ENCODE measurements at regions not wholly inside any gene's neighbourhood (a gene's known extent, or its start where the extent isn't known, plus 50 kb on each side); places are given as distances from the start of the nearest gene placed in this dataset.

DNA sequence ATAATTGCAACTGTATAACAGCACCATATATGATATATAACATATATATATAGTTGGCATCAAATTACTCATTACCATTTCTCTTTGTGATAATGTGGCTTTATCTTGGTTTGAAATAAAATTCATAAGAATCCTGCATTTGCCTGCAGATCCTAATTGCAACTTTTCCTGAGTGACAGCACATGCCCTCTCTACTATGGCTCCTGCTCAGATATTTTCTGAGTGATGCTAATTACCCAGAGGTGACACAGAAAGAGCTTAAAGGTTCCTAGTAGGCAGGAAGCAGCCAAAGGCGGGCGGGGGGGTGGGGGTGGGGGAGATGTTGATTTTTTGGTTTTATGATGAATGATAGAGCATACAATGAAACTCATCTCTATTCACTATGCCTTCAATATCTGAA lies 370.6 kb downstream of the MFSD1 start:
- DNase-seq: no peak

DNA sequence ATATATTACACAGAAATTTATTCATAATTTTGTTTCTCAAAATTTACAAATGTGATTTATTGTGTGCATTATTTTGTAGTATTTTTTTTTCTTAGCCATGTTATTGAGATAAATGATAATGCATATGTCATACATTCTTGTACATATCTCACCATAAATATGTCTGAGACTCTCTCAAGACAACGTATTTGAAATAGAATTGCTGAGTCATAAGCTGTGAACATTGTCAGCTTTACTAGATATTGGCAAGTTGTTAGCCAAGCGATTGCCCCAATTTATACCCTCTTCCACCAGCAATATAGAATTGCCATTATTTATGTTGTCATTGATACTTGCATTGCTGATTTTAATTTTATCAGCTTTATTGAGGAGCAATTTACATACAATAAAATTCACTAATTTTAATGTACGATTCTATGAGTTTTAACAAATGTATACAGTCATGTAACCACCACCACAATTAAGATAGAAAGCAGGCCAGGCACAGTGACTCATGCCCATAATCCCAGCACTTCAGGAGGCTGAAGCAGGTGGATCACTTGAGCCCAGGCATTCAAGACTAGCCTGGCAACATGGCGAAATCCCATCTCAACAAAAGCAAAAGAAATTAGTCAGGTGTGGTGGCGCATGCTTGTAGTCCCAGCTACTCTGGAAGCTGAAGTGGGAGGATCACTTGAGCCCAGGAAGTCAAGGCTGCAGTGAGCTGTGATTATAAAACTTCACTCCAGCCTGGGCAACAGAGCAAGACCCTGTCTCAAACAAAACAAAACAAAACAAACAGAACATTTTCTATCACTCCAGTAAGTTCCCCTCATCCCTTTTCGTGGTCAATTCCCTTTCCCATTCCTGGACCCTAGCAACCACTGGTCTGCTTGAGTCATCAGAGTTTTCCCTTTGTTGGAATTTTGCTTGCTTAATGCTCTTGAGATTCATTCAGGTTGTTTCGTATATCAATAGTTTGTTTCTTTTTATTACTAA lies 373.1 kb downstream of the MFSD1 start:
- DNase-seq: no peak

GRCh38 chr3:159178209-159178897 lies 376.5 kb downstream of the MFSD1 start:
- DNase-seq: no peak

GRCh38 chr3:159182961-159183360 lies 381.1 kb downstream of the MFSD1 start:
- no peak for DNase-seq

DNA sequence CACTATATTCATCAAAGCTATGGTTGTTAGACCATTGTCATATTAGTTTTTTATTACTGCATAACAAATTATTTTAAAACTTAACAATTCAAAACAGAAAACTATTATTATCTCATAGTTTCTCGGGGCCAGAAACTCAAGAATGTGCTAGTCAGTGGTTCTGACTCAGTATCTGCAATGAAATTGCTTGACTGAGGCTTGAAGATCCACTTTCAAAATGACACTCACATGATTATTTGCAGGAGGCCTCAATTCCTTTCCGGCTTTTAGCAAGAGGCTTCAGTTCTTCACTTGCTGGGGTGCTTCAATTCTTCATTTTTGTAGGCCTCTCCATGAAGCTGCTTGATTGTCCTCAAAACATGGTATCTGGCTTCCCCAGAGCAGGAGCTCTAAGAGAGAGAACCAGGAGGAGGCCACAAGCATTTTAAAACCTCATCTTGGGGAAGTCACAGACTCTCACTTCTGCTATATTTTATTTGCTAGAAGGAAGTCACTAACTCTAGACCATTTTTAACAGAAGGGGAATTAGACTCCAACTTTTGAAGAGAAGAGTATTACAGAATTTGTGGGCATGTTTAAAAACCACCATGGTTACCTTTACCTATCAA lies 383.7 kb downstream of the MFSD1 start:
- no peak for DNase-seq

- DNase-seq: no peak
Observed at GRCh38 chr3:159186581-159186980, 384.7 kb downstream of the MFSD1 start.

GRCh38 chr3:159187232-159187631 lies 385.4 kb downstream of the MFSD1 start:
- DNase-seq: peak; percentile 2

GRCh38 chr3:159187706-159188105 lies 385.9 kb downstream of the MFSD1 start:
- DNase-seq: no peak

- DNase-seq: no peak
Observed at GRCh38 chr3:159189994-159190669, 388.3 kb downstream of the MFSD1 start.

- DNase-seq: no peak
Observed at GRCh38 chr3:159191447-159191846, 389.6 kb downstream of the MFSD1 start.

DNA sequence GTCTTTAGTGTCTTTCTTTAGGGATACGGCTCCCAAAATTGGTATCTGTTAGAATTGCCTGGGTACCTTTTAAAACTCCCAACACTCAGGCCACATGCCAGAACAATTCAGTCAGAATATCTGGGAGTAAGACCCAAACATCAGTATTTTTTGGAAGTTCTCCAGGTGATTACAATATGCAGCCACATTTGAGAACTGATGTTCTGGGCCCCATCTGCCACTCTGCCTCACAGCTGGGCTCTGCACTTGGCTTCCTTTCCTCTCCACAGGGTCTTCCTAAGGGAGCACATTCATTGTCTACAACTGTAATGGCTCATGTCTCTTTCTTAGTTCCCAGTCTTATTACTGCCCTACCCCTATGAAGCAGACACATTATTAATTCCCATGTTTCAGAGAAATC lies 394.5 kb downstream of the MFSD1 start:
- DNase-seq: no peak

DNA sequence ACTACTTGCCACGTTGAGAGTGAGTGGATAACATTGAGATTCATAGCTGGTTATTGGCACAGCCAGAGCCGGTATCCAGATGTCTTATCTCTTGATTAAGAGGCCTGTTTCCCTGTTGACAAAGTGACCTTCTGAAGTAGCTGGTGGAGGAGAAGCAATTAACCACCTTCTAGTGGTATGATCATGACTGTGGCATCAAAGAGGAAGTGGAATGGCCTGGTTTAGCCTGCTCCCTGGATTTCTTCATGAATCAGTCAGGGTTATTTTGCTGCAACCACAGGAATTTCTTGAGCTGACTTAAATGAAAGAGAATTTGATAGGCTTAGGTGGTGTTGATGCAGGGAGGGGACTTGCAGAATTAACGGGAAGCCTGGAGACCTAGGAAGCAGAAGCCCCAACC lies 398.3 kb downstream of the MFSD1 start:
- no peak for DNase-seq

DNA sequence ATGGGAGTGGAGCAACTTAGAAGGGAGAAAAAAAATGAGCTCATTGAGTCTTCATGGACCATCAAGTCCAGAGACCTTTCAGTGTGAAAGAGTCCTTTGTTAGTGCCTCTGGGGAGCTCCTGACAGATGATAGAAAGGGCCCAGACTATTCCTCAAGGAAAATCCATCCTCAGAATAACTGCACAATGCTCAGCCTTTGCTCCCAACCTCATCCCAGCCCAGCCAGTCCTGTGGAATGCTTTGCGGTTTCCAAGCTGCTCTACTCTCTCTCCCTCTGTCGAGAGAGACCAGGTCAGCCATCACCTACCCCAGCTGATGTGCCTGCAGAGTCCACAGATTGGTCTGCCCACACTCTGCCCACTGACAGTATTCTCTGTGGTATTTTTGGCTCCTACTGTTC lies 406.2 kb downstream of the MFSD1 start:
- DNase-seq: no peak

DNA sequence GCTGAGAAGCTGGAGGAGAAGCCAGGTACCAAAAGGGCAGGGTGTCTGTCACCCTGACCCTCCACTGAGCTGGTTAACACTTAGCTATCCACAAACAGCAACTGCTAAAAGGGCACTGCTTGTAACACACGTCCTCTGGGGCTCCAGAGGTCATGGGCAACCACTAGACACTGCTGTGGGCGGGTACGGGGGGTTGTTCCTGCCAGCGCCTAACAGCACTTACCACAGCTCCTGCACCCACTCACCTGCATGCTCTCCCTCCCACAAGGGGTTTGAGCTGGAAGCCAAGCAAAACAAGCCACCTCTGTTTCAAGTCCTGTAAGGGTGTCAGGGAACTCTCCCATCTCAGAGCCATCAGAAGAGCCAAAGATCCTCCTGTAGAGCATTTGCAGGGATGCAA lies 407.6 kb downstream of the MFSD1 start:
- no peak for DNase-seq

GRCh38 chr3:159210336-159210735 lies 408.5 kb downstream of the MFSD1 start:
- no peak for DNase-seq

GRCh38 chr3:159216311-159216710 lies 414.5 kb downstream of the MFSD1 start:
- DNase-seq: no peak

DNA sequence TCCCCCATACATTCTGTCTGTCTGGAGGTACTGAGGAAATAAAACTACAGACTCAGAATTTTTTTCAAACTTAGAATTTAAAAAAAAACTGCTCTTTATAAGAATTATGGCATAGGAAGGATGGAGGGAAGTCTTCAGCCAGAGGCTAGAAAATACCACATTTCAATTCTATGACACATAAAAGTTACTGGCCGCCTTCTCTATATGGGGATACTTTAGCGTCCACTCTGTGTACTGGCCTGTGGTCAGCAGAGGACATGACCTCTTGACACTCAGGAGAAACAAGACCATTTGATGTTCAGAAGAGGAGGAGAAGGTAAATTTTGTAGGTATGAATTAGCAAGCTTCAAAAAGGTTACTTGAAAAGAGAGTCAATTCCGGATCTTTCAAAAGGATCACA lies 417.4 kb downstream of the MFSD1 start:
- no peak for DNase-seq

GRCh38 chr3:159221335-159221734 lies 419.5 kb downstream of the MFSD1 start:
- no peak for DNase-seq

GRCh38 chr3:159229116-159229680 lies 427.3 kb downstream of the MFSD1 start:
- no peak for DNase-seq

- no peak for DNase-seq
Observed at GRCh38 chr3:159232966-159233365, 431.1 kb downstream of the MFSD1 start.

DNA sequence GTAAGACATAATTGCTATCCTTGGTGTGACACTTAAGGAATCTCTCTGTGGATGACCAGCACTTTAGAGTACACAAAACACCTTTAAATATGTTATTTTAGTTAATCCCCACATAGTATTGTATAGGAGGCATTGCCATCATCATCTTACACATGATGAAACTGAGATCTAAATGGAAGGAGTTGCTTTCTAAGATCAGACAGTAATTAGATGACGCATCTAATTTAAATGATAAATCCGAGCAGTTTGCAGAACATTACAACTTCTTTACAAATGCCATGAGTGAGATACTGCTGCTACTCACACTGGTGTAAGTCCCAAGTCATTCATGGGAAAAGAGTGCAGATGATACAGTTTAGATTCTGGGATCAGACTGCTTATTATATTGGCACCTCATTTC lies 431.9 kb downstream of the MFSD1 start:
- no peak for DNase-seq

DNA sequence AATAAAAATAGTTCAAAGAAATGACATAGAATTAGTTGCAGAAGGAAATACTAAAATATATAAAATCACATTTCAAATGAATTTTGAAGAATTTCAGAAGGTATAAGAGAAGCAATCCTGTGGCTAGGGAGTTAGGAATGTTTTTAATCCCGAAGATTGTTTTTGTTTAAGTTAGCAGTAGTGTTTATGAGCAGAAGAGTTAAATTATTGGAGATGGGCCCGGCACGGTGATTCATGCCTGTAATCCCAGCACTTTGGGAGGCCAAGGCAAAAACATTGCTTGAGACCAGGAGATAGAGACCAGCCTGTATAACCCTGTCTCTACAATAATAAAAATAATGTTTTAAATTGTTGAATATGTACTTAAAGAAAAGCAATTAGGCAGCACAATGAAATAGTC lies 432.5 kb downstream of the MFSD1 start:
- no peak for DNase-seq

GRCh38 chr3:159236321-159236720 lies 434.5 kb downstream of the MFSD1 start:
- no peak for DNase-seq
